HT-29 (cell line): ENCODE measurements at regions not wholly inside any gene's neighbourhood (a gene's known extent, or its start where the extent isn't known, plus 50 kb on each side); places are given as distances from the start of the nearest gene placed in this dataset.
A peak's percentile ranks its signal among the peaks of the same experiment; 100 is the strongest.

Experiments
- DNase-seq: peaks from one replicate; pipeline ENCODE4 v3.0.0-alpha.2; 2015; ENCODE audit warnings: low spot score

GRCh38 chr20:23174821-23175220, 88.7 kb upstream of the CD93 start:
- DNase-seq: no peak

- no peak for DNase-seq
Observed at GRCh38 chr20:23167431-23167830, 81.3 kb upstream of the CD93 start.

GRCh38 chr20:23166563-23166962, 80.4 kb upstream of the CD93 start:
- peak; percentile 66 for DNase-seq

GRCh38 chr20:23165964-23166363, 79.8 kb upstream of the CD93 start:
- no peak for DNase-seq

- DNase-seq: peak; percentile 60
Observed at GRCh38 chr20:23165307-23165750, 79.2 kb upstream of the CD93 start.

GRCh38 chr20:23164176-23164601, 78.1 kb upstream of the CD93 start:
- DNase-seq: peak; percentile 64

- DNase-seq: no peak
Observed at GRCh38 chr20:23163562-23163961, 77.4 kb upstream of the CD93 start.

- no peak for DNase-seq
Observed at GRCh38 chr20:23162887-23163286, 76.8 kb upstream of the CD93 start.

- peak; percentile 87 for DNase-seq
Observed at GRCh38 chr20:23161968-23162696, 76.0 kb upstream of the CD93 start.

GRCh38 chr20:23161244-23161891, 75.2 kb upstream of the CD93 start:
- DNase-seq: no peak

GRCh38 chr20:23160536-23161243, 74.6 kb upstream of the CD93 start:
- DNase-seq: no peak

- DNase-seq: no peak
Observed at GRCh38 chr20:23159947-23160318, 73.8 kb upstream of the CD93 start.

- no peak for DNase-seq
Observed at GRCh38 chr20:23159256-23159946, 73.3 kb upstream of the CD93 start.

- no peak for DNase-seq
Observed at GRCh38 chr20:23157734-23158133, 71.6 kb upstream of the CD93 start.

- DNase-seq: no peak
Observed at GRCh38 chr20:23156842-23157423, 70.8 kb upstream of the CD93 start.

- peak; percentile 71 for DNase-seq
Observed at GRCh38 chr20:23156170-23156841, 70.2 kb upstream of the CD93 start.

- no peak for DNase-seq
Observed at GRCh38 chr20:23155141-23155590, 69.0 kb upstream of the CD93 start.

GRCh38 chr20:23153696-23154341, 67.7 kb upstream of the CD93 start:
- DNase-seq: no peak

GRCh38 chr20:23152902-23153301, 66.8 kb upstream of the CD93 start:
- DNase-seq: no peak

- no peak for DNase-seq
Observed at GRCh38 chr20:23152308-23152892, 66.3 kb upstream of the CD93 start.
